SH-SY5Y (cell line): ENCODE measurements at regions not wholly inside any gene's neighbourhood (a gene's known extent, or its start where the extent isn't known, plus 50 kb on each side); places are given as distances from the start of the nearest gene placed in this dataset.

Experiments used
- GATA2 ChIP-seq: IDR thresholded peaks from 2 replicates; pipeline ENCODE4 v1.6.1; 2011; ENCODE audit warnings: mild to moderate bottlenecking, low read depth, low read length
- GATA3 ChIP-seq: IDR thresholded peaks from 2 replicates; pipeline ENCODE4 v1.6.1; 2011; ENCODE audit warnings: low read depth, mild to moderate bottlenecking, low read length, moderate library complexity

DNA sequence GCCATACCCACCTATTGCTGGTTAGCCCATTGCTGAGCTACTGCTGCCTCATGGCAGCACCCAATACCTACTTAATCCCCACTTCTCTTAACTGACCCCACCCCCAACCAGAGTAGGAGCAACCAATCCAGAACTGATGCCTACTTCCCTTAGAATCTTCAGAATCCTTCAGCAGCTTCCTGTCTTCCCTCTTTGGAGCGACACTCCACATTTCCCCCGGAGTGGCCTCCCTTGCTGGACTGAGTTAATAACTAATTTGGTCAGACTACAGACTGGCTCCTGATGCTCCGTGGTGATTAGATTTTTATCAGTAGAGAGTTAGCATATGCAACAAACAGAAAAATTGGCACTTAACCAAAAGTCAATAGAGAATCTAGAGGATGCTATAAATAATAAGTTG is 51.2 kb upstream of the UBR2 start:
- TF ChIP-seq GATA2 (peak; percentile 86), GATA3 (peak; percentile 88)

DNA sequence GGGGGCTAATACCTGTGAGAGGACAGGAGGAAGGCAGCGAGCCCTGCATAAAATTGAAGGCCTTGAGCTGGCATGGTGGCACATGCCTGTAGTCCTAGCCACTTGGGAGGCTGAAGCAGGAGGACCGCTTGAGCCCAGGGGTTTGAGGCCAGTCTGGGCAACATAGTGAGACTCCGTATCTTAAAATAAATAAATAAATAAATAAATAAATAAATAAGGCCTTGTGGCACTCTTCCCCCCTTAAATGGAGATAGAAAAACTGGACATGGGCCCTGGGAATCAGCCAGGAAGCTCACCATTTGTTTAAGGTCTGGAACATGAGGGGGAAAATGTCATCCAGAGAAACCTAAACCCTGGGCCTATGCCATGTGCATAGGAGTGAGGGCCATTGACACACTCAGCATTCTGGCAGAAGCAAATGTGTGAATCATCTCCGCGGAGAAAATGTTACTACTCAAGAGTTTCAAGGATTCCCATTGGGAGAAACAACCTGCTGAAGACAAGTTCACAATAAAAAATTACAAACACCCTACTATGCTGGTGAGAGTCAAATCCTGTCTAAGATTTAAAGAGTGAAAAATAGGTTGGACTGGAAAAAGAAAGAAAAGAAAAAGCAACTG is 51.9 kb upstream of the UBR2 start:
- TF ChIP-seq GATA2 = no peak
- TF ChIP-seq GATA3 = no peak

DNA sequence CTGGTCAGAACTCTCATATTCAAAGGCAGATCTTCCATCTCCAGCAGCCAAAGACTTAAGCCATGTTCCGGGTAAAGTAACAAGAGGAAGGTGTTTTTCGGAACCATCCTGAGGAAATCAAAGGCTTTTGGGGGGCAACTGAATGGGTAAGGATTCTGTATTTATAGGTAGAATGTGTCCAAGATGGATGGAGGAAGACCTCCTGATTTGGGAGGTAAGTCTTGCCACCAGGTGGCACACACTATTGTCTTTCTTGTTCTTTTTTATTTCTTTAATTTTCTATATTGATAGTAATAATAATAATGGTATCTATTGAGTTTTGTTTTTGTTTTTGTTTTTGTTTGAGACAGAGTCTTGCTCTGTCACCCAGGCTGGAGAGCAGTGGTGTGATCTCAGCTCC is 53.0 kb upstream of the UBR2 start:
- TF ChIP-seq GATA3 (no peak), GATA2 (no peak)

DNA sequence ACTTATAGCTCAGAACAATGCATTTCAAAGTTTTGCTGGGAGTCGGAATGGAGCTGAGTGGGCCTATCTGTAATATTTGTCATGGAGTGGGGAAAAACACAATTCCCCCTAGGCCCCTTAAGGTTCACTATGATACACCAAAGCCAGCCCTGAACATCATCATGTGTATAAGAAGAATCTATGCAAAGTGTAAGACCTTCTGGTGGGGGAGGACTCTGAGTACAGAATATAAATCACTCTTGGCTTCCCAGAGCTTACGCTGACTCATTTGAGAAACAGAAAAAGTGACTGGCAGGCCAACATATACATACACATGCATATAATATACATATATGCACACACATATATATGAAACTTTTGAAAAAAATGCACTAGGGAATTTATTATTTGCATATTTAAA is 54.1 kb upstream of the UBR2 start:
- TF ChIP-seq GATA2 (no peak), GATA3 (no peak)

DNA sequence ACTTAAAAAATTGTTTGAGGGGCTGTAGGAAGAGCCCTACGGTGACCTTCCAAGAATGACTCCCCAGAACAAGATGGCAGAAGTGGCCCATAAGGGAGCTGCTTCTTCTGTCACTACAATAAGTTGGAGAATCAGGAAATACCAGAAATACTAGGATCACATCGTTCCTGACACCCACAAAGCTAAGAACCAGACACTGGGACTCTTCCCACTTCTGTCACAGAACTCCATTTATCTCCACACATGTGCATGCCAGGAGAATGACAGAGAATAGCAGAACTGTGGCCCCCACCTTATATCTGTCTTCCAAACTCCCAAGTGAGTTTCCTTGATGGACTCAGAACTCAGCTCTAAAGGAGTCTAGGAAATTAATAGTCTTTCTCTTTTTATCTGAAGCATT is 54.6 kb upstream of the UBR2 start:
- TF ChIP-seq GATA3 = no peak
- no peak for TF ChIP-seq GATA2

DNA sequence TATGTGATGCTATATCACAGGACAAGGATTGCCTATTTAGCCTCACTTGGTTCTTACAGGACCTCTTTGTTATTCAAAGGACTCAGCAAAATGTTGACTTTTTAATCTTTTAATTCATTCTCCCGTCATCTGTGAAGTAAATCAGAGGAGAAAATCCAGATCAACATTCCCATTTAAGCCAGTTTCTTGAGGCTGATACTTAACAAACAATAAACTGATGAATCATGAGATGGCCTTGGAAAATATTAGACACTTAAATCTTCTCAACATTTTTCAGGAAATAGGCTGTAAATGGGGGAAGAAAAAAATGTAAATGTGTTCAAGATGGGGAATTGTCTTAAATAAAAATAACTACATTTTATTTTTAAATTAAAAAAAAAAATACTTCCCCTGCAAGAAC is 55.9 kb upstream of the UBR2 start:
- no peak for TF ChIP-seq GATA3
- no peak for TF ChIP-seq GATA2

DNA sequence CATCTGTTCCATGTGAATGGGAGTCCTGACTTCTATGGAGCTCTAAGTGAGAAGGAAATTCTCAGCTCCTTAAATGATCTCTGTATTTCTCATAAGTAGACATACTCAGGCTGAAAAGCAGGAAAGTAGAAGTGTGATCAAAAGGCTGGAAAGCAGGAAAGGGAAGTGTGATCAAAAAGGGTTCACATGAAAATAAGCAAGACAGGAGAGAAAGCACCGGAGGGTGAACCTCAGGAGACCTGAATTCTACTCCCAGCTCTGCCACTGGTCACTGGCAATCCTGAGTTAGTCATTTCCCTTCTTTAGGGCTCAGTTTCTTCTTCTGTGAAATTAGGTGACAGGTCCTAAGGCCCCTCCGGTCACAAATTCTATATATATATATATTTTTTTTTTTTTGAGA is 55.5 kb upstream of the TRERF1 start:
- TF ChIP-seq GATA3 (no peak), GATA2 (no peak)

DNA sequence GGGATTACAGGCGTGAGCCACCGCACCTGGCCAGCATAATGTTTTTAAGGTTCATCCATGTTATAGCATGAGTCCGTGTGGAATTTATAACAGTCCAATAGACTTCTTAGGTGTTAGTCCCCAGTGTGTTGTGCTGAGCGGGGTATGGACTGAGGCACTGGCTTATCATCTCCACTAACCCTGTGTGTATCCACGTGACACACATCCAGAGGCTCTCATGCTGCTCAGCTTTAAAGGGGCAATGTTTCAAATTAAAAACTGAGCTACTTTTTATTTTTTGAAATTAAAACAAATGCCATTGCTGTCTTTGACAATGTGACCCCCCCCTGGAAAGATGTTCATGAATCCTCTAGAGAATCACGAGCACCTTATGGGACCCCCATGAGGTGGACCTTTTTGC is 54.3 kb upstream of the TRERF1 start:
- no peak for TF ChIP-seq GATA2
- TF ChIP-seq GATA3 = no peak

DNA sequence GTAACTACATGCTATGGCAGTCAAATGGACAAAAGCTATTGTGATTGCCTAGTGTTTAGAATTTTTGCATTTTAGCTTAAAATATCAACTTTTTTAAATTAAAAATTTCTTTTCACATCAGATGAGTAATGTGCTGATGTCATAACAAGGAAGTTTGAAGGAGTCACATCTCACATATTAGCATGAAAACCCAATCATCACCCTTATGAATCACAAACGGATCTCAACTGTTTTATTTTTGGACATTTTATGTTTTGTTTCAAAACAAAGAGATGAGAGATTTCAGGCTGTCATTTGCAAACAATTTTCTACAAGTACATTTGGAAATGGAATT is 53.6 kb upstream of the TRERF1 start:
- no peak for TF ChIP-seq GATA2
- TF ChIP-seq GATA3 = no peak

DNA sequence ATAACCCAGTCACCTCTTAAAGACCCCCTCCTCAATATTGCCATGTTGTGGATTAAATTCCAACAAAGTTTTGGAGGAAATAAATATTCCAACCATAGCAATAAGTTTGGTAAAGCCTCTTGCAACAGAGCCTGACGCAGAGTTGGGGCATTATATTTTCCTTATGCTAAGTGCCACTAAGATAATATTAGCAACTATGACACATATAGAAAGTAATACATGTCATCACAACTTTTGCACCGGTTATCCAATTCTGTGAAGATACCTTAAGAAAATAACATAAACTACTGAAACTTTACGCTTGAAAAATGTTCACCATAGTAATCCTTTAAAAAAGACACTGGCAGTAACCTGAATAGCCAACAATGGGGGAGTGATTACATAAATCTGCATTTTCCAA is 52.2 kb upstream of the TRERF1 start:
- no peak for TF ChIP-seq GATA2
- TF ChIP-seq GATA3 = no peak

DNA sequence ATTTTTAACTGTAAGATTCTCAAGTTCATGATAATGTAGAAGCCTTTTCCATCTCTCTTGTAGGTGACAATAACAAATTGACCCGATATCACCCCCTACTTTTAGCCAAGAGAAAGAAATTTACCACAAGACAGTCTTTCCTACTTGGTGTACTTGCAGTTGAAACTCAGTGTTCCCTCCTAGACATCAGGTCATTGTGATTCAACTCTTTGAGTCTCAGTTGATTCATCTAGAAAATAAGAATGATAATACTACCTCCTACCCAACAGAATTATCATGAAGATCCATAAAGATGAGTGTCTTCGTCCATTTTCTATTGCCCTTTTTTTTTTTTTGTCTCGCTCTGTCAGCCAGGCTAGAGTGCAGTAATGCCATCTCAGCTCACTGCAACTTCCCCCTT is 51.3 kb upstream of the TRERF1 start:
- TF ChIP-seq GATA2 = no peak
- no peak for TF ChIP-seq GATA3

DNA sequence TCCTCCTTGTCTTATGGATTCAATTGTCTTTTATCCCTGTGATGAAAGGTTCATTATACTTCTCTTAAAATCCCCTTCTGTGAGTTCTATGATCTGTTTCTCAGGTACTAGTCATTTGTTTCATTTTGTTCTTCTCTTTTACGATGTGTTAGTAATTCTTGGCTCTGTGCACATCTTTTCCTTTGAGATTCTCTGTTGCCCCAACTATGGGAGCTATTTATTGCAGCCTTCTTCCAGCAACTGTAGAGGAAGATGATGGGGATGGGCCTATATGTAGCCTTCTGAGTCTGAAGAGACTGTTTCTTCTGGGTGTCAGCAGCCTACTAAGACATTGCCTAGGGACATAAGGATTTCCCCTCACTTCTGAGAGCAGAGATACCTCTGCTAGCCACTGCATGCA is 50.4 kb upstream of the TRERF1 start:
- TF ChIP-seq GATA3 (no peak), GATA2 (no peak)
